KMS-11 (cell line): ENCODE measurements at regions not wholly inside any gene's neighbourhood (a gene's known extent, or its start where the extent isn't known, plus 50 kb on each side); places are given as distances from the start of the nearest gene placed in this dataset.

ENCODE experiments used
- H2AFZ ChIP-seq: fragments of 200-600 bp; sonication (generic); 2 replicates; pipeline ENCODE4 v1.6.1; 2016; ENCODE audit warnings: antibody characterized with exemption, mixed run types, low read depth
- H3K27ac ChIP-seq: fragments of 200-600 bp; sonication (generic); 2 replicates; pipeline ENCODE4 v1.6.1; 2016; ENCODE audit warnings: mild to moderate bottlenecking, mixed run types
- H3K27me3 ChIP-seq: fragments of 200-600 bp; sonication (generic); 2 replicates; pipeline ENCODE4 v1.6.1; 2017; ENCODE audit warnings: mild to moderate bottlenecking, low read depth, mixed run types, moderate library complexity; ENCODE audit not compliant: insufficient read depth
- H3K36me3 ChIP-seq: fragments of 200-600 bp; sonication (generic); 2 replicates; pipeline ENCODE4 v1.6.1; 2017; ENCODE audit warnings: mild to moderate bottlenecking, mixed run types; ENCODE audit not compliant: insufficient read depth
- H3K4me1 ChIP-seq: fragments of 200-600 bp; sonication (generic); 2 replicates; pipeline ENCODE4 v1.6.1; 2016; ENCODE audit warnings: mild to moderate bottlenecking, low read depth, mixed run types; ENCODE audit not compliant: poor library complexity, severe bottlenecking
- H3K4me2 ChIP-seq: fragments of 200-600 bp; sonication (generic); 2 replicates; pipeline ENCODE4 v1.7.0; 2016; ENCODE audit warnings: mild to moderate bottlenecking, mixed run types
- H3K4me3 ChIP-seq: fragments of 200-600 bp; sonication (generic); IDR thresholded peaks from 2 replicates; pipeline ENCODE4 v1.6.1; 2017; ENCODE audit warnings: low read depth, low read length, mixed read lengths; ENCODE audit not compliant: insufficient read depth
- H3K79me2 ChIP-seq: fragments of 200-600 bp; sonication (generic); 2 replicates; pipeline ENCODE4 v1.6.1; 2016; ENCODE audit warnings: low read depth, mixed run types; ENCODE audit not compliant: insufficient read depth
- H3K9ac ChIP-seq: fragments of 200-600 bp; sonication (generic); 2 replicates; pipeline ENCODE4 v1.6.1; 2016; ENCODE audit warnings: mild to moderate bottlenecking, mixed run types
- H4K20me1 ChIP-seq: fragments of 200-600 bp; sonication (generic); 2 replicates; pipeline ENCODE4 v1.6.1; 2016; ENCODE audit warnings: mild to moderate bottlenecking, mixed run types; ENCODE audit not compliant: insufficient read depth
- TF ChIP-seq, protein P1 (sequence below): fragments of 200-600 bp; sonication (generic); conservative IDR thresholded peaks from 2 replicates; pipeline ENCODE4 v1.6.1; 2017; ENCODE audit warnings: low read depth, mild to moderate bottlenecking, antibody characterized with exemption, low read length, moderate library complexity, mixed read lengths

DNA sequence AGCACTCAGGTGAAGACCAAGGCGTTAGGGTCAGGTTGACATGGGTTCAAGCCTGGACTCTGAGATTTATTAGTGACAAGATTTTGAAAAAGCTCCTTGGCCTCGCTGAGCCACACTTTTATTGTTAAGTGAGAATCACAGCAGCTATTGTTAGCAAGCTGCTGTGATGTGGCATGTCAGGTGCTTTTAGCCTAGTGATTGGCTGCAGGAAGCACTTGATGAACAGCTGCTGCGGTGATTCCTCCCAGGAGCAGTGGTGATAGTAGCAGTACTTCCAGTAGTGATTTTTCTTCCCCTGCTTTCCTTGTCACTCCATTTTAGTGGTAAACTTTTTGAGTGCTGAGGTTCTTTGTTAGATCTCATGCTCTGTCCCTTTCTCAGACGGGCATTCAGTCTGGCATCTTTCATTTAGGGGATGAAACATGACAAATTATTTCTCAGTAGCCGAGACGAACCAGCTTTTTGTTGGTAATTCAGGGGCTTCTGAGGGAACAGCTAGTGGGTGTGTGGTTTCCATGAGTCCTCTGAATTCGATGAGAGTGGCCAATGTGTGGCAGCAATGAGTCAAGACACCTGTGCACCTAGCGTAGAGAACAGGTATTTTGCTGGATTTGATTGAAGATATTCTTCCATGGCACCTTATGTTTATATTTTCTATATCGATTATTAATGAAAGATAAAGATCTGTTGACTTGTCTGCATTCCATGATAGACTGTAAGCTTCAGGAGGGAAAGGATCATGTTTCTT lies 696.7 kb downstream of the DHX35 start:
- TF ChIP-seq, protein P1, sequence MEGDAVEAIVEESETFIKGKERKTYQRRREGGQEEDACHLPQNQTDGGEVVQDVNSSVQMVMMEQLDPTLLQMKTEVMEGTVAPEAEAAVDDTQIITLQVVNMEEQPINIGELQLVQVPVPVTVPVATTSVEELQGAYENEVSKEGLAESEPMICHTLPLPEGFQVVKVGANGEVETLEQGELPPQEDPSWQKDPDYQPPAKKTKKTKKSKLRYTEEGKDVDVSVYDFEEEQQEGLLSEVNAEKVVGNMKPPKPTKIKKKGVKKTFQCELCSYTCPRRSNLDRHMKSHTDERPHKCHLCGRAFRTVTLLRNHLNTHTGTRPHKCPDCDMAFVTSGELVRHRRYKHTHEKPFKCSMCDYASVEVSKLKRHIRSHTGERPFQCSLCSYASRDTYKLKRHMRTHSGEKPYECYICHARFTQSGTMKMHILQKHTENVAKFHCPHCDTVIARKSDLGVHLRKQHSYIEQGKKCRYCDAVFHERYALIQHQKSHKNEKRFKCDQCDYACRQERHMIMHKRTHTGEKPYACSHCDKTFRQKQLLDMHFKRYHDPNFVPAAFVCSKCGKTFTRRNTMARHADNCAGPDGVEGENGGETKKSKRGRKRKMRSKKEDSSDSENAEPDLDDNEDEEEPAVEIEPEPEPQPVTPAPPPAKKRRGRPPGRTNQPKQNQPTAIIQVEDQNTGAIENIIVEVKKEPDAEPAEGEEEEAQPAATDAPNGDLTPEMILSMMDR, result no peak
- H2AFZ ChIP-seq, result no peak overlapping the region

DNA sequence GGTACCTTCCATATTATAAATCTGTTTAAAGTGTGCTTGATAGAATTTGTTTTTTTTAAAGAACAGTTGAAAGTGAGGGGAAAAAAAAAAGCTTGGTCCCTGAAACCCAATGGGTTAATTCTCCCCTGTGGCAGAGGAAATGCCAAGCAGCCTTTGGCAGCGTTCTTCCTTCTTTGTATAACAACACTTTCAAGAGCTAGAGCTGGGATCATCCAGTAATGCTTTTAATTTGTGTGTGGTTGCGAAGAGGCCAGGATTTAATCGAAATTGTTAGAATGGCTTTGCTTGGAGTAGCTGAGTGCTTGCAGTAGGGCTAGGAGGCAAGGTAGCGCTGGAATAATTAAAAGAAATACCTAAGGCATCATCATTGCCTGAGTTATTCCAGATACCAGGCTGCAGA lies 692.0 kb downstream of the DHX35 start:
- no peak overlapping the region for H3K4me3 ChIP-seq
- no peak overlapping the region for H3K27ac ChIP-seq
- H3K4me2 ChIP-seq, result no peak overlapping the region
- H4K20me1 ChIP-seq, result no peaks in the 10 kb centered on the region
- H2AFZ ChIP-seq, result no peak overlapping the region
- H3K9ac ChIP-seq, result no peak overlapping the region
- no peaks in the 10 kb centered on the region for H3K4me1 ChIP-seq
- no peaks in the 10 kb centered on the region for H3K79me2 ChIP-seq
- no peaks in the 10 kb centered on the region for H3K27me3 ChIP-seq
- no peaks in the 10 kb centered on the region for H3K36me3 ChIP-seq
- TF ChIP-seq, protein P1, result no peak

More for the DNA sequence above, 696.7 kb downstream of the DHX35 start:
- no peak overlapping the region for H3K4me2 ChIP-seq
- peaks cover 18% of the 10 kb centered on the region for H3K4me1 ChIP-seq
- no peak overlapping the region for H3K4me3 ChIP-seq
- no peaks in the 10 kb centered on the region for H4K20me1 ChIP-seq
- H3K9ac ChIP-seq, result no peak overlapping the region
- no peak overlapping the region for H3K27ac ChIP-seq
- no peaks in the 10 kb centered on the region for H3K27me3 ChIP-seq
- no peaks in the 10 kb centered on the region for H3K36me3 ChIP-seq
- no peaks in the 10 kb centered on the region for H3K79me2 ChIP-seq

DNA sequence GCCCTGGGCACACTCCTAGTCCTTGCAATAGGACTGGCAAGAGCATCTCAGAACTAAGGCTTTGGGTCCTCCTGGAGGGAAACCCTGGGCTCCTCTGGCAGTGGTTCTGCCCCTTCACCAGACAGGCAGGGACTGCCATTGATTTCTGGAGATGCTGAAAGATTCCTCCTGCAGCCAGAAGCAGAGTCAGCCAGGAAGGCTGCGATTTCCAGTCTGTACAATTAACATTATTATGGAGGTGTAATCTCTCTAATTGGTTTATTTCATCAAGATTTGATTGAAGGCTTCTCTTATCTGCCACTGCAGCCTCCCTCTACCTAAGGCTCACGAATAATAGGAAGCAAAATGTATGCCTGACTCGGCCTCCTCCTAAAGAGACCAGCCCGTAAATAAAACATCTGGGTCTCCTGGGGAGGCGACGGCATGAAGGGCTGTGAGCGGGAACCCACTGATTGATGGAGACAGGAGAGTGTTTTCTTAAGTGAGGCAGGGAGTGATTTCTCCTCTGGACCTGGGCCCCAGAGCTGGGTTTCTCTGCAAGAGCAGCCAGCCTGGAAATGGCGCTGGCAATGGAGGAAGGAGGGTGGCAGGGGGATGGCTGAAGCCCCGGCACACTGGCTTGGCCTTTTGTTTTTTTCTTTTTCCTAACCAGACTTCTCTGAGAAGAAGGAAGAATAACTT lies 689.6 kb downstream of the DHX35 start:
- no peak overlapping the region for H3K27ac ChIP-seq
- H2AFZ ChIP-seq, result no peak overlapping the region
- H3K36me3 ChIP-seq, result no peaks in the 10 kb centered on the region
- no peaks in the 10 kb centered on the region for H3K4me1 ChIP-seq
- no peak overlapping the region for H3K4me3 ChIP-seq
- no peak overlapping the region for H3K9ac ChIP-seq
- TF ChIP-seq, protein P1, result no peak
- no peaks in the 10 kb centered on the region for H3K27me3 ChIP-seq
- no peak overlapping the region for H3K4me2 ChIP-seq
- no peaks in the 10 kb centered on the region for H4K20me1 ChIP-seq
- no peaks in the 10 kb centered on the region for H3K79me2 ChIP-seq

DNA sequence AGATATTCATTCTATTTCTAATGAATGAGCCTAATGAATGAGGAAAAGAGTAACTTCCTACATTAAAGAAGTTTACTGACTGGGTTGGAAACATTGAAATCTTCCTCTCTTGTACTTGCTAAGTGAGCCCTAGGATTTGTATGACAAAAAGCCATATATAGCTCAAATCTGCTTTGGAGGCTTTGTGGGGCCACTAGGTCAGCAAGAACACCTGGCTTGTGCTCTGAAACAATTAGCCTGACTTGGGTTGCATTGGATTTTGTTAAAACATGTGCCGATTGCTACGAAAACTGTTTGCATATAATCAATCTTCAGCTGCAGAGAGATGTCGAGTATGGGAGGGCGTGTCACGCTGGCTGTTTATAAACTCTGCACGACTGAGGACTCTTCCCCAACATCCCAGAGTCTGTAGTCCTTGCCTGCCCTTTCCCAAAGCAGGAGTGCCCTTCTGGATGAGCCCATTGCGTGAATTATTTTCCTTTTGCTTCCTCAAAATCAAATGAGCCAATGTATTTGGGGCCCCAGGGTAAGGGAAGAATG lies 684.8 kb downstream of the DHX35 start:
- Histone ChIP-seq H4K20me1 (no peaks in the 10 kb centered on the region), H2AFZ (no peak overlapping the region), H3K4me3 (no peak overlapping the region), H3K4me2 (no peak overlapping the region), H3K9ac (no peak overlapping the region), H3K27ac (no peak overlapping the region), H3K4me1 (no peaks in the 10 kb centered on the region), H3K36me3 (no peaks in the 10 kb centered on the region), H3K27me3 (no peaks in the 10 kb centered on the region), H3K79me2 (no peaks in the 10 kb centered on the region)
- TF ChIP-seq, protein P1, result no peak
